GM10248 (cell line): ENCODE measurements at regions not wholly inside any gene's neighbourhood (a gene's known extent, or its start where the extent isn't known, plus 50 kb on each side); places are given as distances from the start of the nearest gene placed in this dataset.
"Not testable (repeated sequence)": the region's sequence is repeated elsewhere in the genome, so short reads cannot be mapped to it uniquely, and the experiment has no call there.

Source experiments
- CTCF ChIA-PET: fragments of 300-600 bp; sonication (Branson Sonifier 250); formaldehyde crosslinking; extraction: SDS; loops from one replicate; lab custom pipeline; 2021; ENCODE audit warnings: antibody characterized with exemption; lab: Yijun Ruan, JAX
- POLR2A ChIA-PET: fragments of 350-650 bp; sonication (Branson Sonifier 250); formaldehyde crosslinking; extraction: SDS; loops from one replicate; lab custom pipeline; 2020; ENCODE audit warnings: antibody characterized with exemption; lab: Yijun Ruan, JAX
- DNase-seq: peaks from one replicate; pipeline ENCODE4 v3.0.0; 2012; ENCODE audit errors: extremely low spot score
- TF ChIP-seq, protein P1 (sequence below): IDR thresholded peaks from 2 replicates; pipeline ENCODE4 v1.5.1; 2012; ENCODE audit warnings: mild to moderate bottlenecking, low read depth; ENCODE audit errors: extremely low read depth, missing control alignments, control extremely low read depth

DNA sequence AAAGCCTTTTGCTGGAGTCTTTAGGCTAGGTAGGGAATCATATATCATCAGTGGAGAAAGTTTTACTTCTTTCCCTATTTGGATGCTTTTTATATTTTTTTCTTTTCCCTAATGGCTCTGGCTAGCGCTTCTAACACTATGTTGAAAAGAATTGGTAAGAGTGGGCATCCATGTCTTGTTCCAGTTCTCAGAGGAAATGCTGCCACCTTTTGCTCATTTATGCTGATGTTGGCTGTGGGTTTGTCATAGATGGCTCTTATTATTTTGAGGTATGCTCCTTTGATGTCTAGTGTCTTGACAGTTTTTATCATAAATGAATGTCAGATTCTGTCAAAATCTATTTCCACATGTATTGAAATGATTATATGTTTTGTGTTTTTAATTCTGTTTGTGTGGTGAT lies 1544.1 kb downstream of the REEP3 start:
- ChIA-PET CTCF (no interaction called here), POLR2A (no interaction called here)
- no peak for DNase-seq

DNA sequence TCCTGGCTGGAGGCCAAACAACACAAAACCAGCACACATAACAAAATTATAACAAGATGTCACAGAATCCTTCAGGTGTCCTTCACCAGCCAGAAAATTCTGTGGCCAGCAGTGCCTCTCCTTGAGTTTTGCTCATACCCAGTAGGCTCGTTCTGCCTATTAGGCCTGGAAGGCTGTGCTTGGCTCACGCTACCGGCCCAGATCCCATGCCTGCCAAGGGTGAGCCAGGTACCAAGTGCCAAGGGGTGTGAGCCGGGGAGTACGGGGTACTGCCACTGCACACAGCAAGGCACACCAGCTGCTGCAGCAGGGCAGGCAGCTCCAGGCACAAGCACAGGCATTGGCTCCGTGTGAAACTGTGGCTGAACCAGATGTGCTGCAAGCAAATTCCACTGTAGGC lies 1562.0 kb downstream of the REEP3 start:
- TF ChIP-seq, protein P1, sequence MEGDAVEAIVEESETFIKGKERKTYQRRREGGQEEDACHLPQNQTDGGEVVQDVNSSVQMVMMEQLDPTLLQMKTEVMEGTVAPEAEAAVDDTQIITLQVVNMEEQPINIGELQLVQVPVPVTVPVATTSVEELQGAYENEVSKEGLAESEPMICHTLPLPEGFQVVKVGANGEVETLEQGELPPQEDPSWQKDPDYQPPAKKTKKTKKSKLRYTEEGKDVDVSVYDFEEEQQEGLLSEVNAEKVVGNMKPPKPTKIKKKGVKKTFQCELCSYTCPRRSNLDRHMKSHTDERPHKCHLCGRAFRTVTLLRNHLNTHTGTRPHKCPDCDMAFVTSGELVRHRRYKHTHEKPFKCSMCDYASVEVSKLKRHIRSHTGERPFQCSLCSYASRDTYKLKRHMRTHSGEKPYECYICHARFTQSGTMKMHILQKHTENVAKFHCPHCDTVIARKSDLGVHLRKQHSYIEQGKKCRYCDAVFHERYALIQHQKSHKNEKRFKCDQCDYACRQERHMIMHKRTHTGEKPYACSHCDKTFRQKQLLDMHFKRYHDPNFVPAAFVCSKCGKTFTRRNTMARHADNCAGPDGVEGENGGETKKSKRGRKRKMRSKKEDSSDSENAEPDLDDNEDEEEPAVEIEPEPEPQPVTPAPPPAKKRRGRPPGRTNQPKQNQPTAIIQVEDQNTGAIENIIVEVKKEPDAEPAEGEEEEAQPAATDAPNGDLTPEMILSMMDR, result no peak

More for the DNA sequence above, 1544.1 kb downstream of the REEP3 start:
- TF ChIP-seq, protein P1, result no peak

DNA sequence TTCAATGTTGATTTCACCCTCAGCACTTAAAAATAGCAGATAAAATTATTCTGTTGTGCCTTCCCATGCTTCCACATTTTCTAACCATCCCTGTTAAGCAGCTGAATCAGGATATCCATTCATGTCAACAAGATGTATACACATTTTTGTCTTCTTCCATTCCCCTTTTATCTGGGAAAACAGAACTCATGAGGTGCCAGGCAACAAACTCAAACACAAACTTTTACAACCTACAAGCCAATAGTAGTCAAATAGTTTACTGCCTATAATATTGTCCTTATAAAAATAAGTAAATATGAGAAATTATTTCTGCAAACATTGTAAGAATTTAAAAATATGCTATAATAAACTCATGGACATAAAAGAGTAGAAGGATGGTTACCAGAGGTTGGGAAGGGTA lies 1569.8 kb downstream of the REEP3 start:
- no peak for DNase-seq
- TF ChIP-seq, protein P1, result no peak
- ChIA-PET POLR2A (no interaction called here), CTCF (interaction anchor here (1.0 kb wide), 1 partner anchor 9 kb away, joined by 3 read pairs; no protein-coding TSS in a partner anchor)

More for the DNA sequence above, 1562.0 kb downstream of the REEP3 start:
- ChIA-PET POLR2A (no interaction called here), CTCF (interaction anchor here (1.1 to 2.6 kb wide), 2 partner anchors 11 to 16 kb away, joined by 3 to 10 read pairs; no protein-coding TSS in a partner anchor)
- DNase-seq, result no peak

DNA sequence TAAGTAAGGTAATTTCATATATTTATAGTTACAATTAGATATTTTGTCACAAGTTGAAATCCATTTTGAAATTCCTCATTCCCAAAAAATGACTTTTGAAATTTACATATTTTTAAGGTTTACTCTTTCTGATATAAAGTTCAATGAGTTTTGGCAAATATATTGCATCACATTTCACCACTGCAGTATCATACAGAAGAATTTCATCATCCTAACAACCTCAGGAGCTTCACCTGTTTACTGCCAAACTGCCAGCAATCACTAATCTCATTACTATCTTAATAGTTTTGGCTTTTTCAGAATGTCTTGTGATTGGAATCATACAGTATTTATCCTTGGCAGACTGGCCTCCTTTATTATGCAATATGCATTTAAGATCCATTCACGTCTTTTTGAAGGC lies 1578.9 kb downstream of the REEP3 start:
- DNase-seq, result no peak
- CTCF ChIA-PET, result interaction anchor here (1.0 to 1.3 kb wide), 3 partner anchors 9 to 24 kb away, joined by 3 read pairs; no protein-coding TSS in a partner anchor
- TF ChIP-seq, protein P1, result no peak
- POLR2A ChIA-PET, result no interaction called here

DNA sequence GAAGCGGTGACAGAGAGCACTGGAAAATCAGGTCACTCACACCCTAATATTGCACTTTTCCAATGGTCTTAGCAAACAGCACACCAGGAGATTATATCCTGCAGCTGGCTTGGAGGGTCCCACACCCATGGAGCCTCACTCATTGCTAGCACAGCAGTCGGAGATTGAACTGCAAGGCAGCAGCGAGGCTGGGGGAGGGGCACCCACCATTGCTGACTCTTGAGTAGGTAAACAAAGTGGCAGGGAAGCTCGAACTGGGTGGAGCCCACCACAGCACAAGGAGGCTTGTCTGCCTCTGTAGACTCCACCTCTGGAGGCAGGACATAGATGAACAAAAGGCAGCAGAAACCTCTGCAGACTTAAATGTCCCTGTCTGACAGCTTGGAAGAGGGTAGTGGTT lies 1579.7 kb downstream of the REEP3 start:
- CTCF ChIA-PET, POLR2A ChIA-PET, DNase-seq: not testable (repeated sequence)

DNA sequence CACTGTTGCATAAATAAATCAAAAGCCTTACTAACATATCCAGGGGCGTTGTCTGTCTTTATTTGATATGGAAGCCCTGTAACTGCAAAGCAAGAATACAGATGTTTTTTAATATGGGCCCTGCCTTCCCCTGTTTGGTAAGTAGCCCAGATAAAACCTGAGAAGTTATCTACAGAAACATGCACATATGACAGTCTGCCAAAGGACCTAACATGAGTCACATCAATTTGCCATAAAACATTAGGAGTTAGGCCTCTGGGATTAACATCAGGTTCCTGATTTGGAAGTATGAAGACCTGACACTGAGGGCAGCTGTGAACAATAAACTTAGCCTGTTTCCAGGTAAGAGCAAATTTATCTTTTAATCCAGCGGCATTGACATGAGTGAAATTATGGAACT lies 1588.8 kb downstream of the REEP3 start:
- CTCF ChIA-PET, result no interaction called here
- DNase-seq, result no peak
- TF ChIP-seq, protein P1, result no peak
- POLR2A ChIA-PET, result no interaction called here

DNA sequence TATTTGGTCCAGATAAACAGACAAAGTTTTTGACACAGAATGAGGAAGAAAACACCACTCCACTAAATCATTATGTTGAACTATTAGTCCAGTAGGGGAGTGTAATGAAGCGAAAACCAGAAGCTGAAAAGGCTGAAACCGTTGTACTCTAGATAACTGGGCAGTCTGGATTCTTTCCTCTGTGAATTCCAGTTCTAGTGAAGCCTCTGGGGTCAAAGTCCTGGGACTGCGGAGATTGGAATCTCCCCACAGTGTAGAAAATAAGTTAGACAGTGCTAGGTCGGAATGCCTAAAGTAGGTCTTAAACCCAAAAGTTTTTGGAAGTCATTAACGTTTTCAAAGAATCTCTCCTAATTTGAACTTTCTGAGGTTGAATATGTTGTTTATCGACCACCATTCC lies 1589.9 kb downstream of the REEP3 start:
- CTCF ChIA-PET, DNase-seq, POLR2A ChIA-PET: not testable (repeated sequence)

DNA sequence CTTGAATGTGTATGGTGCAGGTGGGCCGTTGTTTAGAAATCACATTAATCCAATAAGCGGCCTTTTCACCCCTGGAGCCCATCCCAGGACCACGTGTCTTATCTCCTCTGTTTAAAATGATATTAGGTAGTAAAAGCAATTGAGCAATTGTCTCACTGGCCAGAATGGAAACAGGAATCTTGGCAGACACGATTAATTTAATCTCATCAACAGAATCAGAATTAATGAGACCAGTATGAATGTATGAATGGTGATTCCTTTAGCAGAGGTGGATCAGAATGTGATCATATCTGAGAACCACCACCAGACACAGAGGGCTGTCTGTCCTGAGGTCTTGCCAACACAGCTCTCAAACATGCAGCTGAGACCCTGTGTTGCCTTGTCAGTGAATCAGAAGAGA lies 1591.4 kb downstream of the REEP3 start:
- CTCF ChIA-PET, result no interaction called here
- DNase-seq, result no peak
- TF ChIP-seq, protein P1, result no peak
- POLR2A ChIA-PET, result no interaction called here
